ENCODE measurements at regions not wholly inside any gene's neighbourhood (a gene's known extent, or its start where the extent isn't known, plus 50 kb on each side); places are given as distances from the start of the nearest gene placed in this dataset.

GRCh38 chr10:88048312-88048711, 184.9 kb downstream of the PTEN start:
- no peak for ATAC-seq (ENCODE audit: low read depth)
- POLR2A ChIA-PET: interaction anchor here (0.6 kb wide), 1 partner anchor 51 kb away, joined by 9 read pairs; no protein-coding TSS in a partner anchor
- TF ChIP-seq CTCF (IDR thresholded peaks at IDR 0.05) (no peak), EZH2 (IDR thresholded peaks at IDR 0.05; ENCODE audit: borderline replicate concordance, insufficient read depth, low read depth, low read length, poor library complexity, severe bottlenecking) (no peak)

DNA sequence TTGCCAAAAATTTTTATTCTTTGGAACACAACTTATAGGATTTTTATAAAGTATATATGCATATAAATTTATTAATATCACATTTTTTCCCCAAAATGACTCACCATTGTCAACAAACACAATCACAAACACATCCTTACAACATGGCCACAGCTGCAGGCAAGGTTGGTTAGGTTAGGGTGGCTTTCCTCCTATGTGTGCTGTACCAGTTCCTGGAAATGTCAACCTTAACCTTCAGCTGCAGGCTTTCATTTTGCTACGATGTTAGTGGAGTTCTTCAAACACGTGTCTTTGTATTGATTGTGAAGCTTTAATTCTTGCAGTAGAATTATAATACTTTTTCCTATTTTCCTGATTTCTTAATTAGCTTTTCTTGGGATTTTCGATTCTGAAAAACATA, 185.8 kb downstream of the PTEN start:
- no CpG with 5 or more reads among the region's 3 CpGs for WGBS (ENCODE audit: insufficient coverage)
- intact Hi-C loops (cut with micrococcal nuclease): no loop called here
- H3K27me3 ChIP-seq (replicated peaks in 1 of 4; ENCODE audit: control extremely low read depth in 1 of 4, control insufficient read depth in 3 of 4, insufficient read depth in 4 of 4, low read length in 3 of 4): no peaks in the 10 kb centered on the region
- no peaks in the 10 kb centered on the region for H3K36me3 ChIP-seq (replicated peaks in 1 of 2; ENCODE audit: control extremely low read depth in 1 of 2, control insufficient read depth in 1 of 2, extremely low read depth in 1 of 2, insufficient read depth in 2 of 2, low read length in 1 of 2)
- Mint-ChIP-seq H3K9me3 (ENCODE audit: insufficient read depth) (no peaks in the 10 kb centered on the region), H3K27me3 (no peaks in the 10 kb centered on the region), H3K27ac (no peak overlapping the region), H3K4me1 (peaks cover 4% of the 10 kb centered on the region), H3K4me3 (no peak overlapping the region)
- ATAC-seq (ENCODE audit: low read depth) (no peak), DNase-seq (no peak)
- no peak overlapping the region for H3K27ac ChIP-seq (ENCODE audit: low read length in 2 of 2)
- no peak for TF ChIP-seq CTCF (IDR thresholded peaks at IDR 0.05)
- no peak for TF ChIP-seq EZH2 (IDR thresholded peaks at IDR 0.05; ENCODE audit: borderline replicate concordance, insufficient read depth, low read depth, low read length, poor library complexity, severe bottlenecking)
- POLR2A ChIA-PET: no interaction called here
- peaks cover 3 to 8% of the 10 kb centered on the region in 2 donors for H3K4me1 ChIP-seq (ENCODE audit: control insufficient read depth in 2 of 2, insufficient read depth in 2 of 2, low read length in 2 of 2)
- no peaks in the 10 kb centered on the region for H3K9me3 ChIP-seq (ENCODE audit: control extremely low read depth in 1 of 3, control insufficient read depth in 2 of 3, insufficient read depth in 1 of 3, low read length in 2 of 3)
- H3K4me3 ChIP-seq (ENCODE audit: control extremely low read depth in 1 of 5, extremely low read depth in 1 of 5, insufficient read depth in 1 of 5, low read depth in 2 of 5, low read length in 4 of 5): no peak overlapping the region
- no peak overlapping the region for H3K9ac ChIP-seq (ENCODE audit: low read length)
- CTCF ChIA-PET: no interaction called here
- H3K4me2 ChIP-seq (replicated peaks; ENCODE audit: low read depth, low read length, poor library complexity, severe bottlenecking): no peak overlapping the region
- no peaks in the 10 kb centered on the region for H3K79me2 ChIP-seq (ENCODE audit: control insufficient read depth, insufficient read depth, low read length)
- no peaks in the 10 kb centered on the region for H4K20me1 ChIP-seq (ENCODE audit: control insufficient read depth, insufficient read depth, low read length, poor library complexity, severe bottlenecking)
- H2AFZ ChIP-seq (ENCODE audit: insufficient read depth, low read depth, low read length, poor library complexity, severe bottlenecking): no peak overlapping the region

More at GRCh38 chr10:88048312-88048711, 184.9 kb downstream of the PTEN start:
- Histone ChIP-seq H2AFZ (ENCODE audit: insufficient read depth, low read depth, low read length, poor library complexity, severe bottlenecking) (no peak overlapping the region), H3K27me3 (replicated peaks in 1 of 4; ENCODE audit: control extremely low read depth in 1 of 4, control insufficient read depth in 3 of 4, insufficient read depth in 4 of 4, low read length in 3 of 4) (no peaks in the 10 kb centered on the region), H3K9me3 (ENCODE audit: control extremely low read depth in 1 of 3, control insufficient read depth in 2 of 3, insufficient read depth in 1 of 3, low read length in 2 of 3) (no peaks in the 10 kb centered on the region), H3K36me3 (replicated peaks in 1 of 2; ENCODE audit: control extremely low read depth in 1 of 2, control insufficient read depth in 1 of 2, extremely low read depth in 1 of 2, insufficient read depth in 2 of 2, low read length in 1 of 2) (no peaks in the 10 kb centered on the region), H4K20me1 (ENCODE audit: control insufficient read depth, insufficient read depth, low read length, poor library complexity, severe bottlenecking) (no peaks in the 10 kb centered on the region), H3K79me2 (ENCODE audit: control insufficient read depth, insufficient read depth, low read length) (no peaks in the 10 kb centered on the region), H3K4me1 (ENCODE audit: control insufficient read depth in 2 of 2, insufficient read depth in 2 of 2, low read length in 2 of 2) (peaks cover 3 to 8% of the 10 kb centered on the region in 2 donors), H3K4me2 (replicated peaks; ENCODE audit: low read depth, low read length, poor library complexity, severe bottlenecking) (no peak overlapping the region), H3K27ac (ENCODE audit: low read length in 2 of 2) (no peak overlapping the region), H3K4me3 (ENCODE audit: control extremely low read depth in 1 of 5, extremely low read depth in 1 of 5, insufficient read depth in 1 of 5, low read depth in 2 of 5, low read length in 4 of 5) (no peak overlapping the region), H3K9ac (ENCODE audit: low read length) (no peak overlapping the region)
- no peak for DNase-seq
- H3K27me3 Mint-ChIP-seq: no peaks in the 10 kb centered on the region
- no peak overlapping the region for H3K4me3 Mint-ChIP-seq
- no CpG with 5 or more reads among the region's 1 CpG for WGBS (ENCODE audit: insufficient coverage)
- no peaks in the 10 kb centered on the region for H3K9me3 Mint-ChIP-seq (ENCODE audit: insufficient read depth)
- H3K4me1 Mint-ChIP-seq: peaks cover 4% of the 10 kb centered on the region
- no peak overlapping the region for H3K27ac Mint-ChIP-seq
- CTCF ChIA-PET: no interaction called here
- intact Hi-C loops (cut with micrococcal nuclease): no loop called here

Measured in B cell (primary cell).